NK-92 treated with Interleukin-12 subunit alpha and Interleukin-12 subunit beta, amount 100 ng/mL, for 24 hours (cell line): ENCODE measurements at regions not wholly inside any gene's neighbourhood (a gene's known extent, or its start where the extent isn't known, plus 50 kb on each side); places are given as distances from the start of the nearest gene placed in this dataset.

Experiments used
- DNase-seq: peaks from one replicate; lab custom pipeline; 2025; lab: John Stamatoyannopoulos, UW

DNA sequence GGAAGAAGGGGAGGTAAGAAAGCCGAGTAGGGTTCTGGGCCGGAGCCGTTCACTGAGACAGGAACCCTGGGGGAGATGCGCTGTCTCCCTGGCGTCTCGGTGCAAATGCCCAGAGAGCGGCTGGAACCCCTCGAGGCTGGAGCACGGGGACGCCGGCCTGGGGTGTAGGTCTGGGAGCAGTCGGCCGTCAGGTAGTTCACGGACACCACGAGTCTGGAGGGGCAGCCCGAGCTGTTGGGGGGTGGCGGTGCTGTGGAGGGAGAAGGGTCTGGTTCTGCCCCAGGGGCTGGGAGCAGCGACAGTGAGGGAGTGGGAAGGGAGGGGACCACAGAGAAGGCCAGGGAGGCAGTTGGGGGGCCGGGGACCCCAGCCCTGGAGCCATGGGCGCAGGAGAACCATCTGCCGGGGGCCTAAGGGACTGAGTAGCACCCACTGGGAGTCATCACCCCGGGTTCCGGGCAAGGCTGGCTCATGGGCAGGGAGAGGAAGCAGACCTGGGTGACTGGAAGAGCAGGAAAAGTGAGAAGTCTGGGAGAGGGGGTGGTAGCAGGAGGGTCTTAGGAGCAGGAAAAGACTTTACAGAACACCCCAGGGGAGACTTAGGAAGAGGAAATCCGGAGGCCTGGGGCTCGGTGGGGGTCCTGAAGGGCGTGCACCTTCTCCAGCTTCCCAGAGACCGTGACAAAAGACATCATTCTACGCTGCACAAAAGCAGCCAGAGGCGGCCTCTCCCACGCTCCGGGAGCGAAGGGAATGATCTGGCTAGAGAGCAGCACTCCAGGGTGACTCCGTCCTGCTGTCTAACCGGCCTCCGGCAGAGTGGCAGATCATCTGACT is 173.1 kb upstream of the SOX1 start:
- DNase-seq, result no peak

DNA sequence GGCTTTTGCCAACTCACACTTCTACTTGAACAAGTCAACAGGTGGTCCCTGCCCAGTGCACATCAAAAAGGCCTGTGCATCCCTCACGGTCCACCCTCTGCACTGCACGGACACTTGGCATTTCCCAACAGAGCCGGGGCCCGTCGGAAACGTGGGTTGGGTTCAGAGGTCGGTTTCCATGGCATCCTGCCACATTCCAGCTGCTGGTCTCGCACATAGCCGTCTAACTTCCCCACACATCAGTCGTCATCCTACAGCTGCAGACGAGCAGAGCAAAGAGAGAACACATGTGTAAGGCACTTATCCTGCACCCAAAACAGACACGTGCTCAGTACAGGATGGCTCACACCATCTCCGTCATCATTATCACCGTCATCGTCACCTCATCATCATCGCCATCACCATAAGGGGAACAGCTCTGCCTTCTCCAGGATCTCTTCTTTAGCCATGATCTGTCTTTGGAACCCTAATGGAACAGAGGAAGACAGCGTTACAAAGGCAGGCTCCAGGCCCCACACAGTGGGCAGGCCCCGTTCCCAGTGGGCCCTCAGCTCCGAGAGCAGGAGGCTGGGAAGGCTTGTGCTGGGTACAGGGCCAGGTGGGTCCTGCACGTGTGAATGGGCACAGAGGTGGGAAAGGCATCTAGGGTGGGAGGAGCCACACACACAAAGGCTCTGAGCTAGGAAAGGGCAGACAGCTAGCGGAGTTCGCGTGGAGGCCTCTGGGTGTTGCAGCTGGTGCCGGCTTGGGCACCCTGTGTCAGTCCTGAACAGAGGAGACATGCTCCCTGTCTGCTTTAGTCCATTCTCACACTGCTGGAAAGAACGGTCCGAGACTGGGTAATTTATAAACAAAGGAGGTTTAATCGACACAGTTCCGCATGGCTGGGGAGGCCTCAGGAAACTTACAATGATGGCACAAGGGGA is 170.8 kb upstream of the SOX1 start:
- DNase-seq, result no peak

DNA sequence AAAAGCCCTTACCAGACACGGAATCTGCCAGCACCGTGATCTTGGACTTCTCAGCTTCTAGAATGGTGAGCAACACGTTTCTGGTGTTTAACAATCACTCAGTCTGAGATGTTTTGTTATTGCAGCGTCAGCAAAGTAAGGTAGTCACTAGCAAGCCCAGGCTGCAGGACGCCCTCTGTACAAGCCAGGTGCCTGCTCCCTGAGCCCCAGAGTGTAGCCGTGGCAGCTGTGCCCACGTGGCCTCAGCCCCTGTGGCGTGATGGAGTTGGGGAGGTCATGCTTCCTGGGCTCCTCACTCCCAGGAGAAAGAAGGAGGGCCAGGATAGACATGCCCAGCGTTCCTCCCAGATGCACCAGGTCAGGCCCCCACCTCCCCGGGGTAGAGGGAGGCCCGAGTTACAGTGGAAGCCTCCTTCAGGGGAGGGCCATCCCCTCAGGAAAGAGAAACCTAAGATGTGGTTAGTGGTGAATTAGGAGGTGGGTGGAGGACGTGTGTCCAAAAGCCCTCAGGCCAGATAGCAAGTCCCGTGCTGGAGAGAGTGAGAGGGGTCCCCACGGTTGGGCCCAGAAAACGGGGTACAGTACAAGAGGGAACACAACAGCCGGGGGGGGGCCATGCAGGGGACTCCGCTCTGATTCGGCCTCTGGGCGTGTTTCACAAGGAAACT is 169.6 kb upstream of the SOX1 start:
- DNase-seq, result no peak

DNA sequence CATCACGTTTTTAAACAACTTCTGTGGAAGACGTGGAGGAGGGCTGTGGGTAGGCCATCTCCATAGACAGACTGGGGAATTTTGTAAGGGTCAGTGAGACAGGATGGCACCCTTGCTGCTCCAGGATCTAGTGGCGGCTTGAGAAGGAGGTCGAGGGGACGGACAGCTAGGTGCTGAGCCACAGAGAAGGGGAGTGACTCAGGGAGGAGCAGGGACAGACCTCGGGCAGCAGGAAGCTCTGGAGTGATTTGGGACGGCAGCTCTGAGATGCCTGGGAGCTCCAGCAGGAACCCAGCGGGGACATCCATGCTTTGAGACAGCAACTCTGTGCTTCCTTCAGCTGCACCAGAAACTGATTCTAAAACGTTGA is 169.1 kb upstream of the SOX1 start:
- no peak for DNase-seq

DNA sequence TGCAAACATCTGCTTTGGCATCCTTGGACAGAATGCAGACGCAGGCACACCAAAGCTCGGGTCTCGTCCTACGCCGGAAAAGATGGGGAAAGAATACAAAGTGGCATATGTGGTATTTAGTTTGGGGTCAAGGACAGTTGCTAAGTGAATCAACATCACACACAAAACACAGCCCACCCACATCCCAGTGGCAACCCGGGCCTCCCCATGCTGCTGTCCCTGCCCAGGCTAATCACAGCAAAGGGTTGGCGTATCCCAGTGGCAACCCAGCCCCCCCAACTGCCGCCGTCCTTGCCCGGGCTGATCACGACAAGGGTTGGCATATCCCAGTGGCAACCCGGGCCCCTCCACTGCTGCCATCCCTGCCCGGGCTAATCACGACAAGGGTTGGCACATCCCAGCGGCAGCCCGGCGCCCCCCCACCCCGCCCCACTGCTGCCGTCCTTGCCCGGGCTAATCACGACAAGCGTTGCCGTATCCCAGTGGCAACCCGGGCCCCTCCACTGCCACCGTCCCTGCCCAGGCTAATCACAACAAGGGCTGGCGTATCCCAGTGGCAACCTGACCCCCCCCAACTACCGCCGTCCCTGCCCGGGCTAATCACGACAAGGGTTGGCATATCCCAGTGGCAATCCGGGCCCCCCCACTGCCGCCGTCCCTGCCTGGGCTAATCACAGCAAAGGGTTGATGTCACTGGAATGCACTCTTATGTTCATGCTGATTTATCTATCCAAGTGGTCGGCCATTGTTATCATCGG is 167.8 kb upstream of the SOX1 start:
- no peak for DNase-seq

DNA sequence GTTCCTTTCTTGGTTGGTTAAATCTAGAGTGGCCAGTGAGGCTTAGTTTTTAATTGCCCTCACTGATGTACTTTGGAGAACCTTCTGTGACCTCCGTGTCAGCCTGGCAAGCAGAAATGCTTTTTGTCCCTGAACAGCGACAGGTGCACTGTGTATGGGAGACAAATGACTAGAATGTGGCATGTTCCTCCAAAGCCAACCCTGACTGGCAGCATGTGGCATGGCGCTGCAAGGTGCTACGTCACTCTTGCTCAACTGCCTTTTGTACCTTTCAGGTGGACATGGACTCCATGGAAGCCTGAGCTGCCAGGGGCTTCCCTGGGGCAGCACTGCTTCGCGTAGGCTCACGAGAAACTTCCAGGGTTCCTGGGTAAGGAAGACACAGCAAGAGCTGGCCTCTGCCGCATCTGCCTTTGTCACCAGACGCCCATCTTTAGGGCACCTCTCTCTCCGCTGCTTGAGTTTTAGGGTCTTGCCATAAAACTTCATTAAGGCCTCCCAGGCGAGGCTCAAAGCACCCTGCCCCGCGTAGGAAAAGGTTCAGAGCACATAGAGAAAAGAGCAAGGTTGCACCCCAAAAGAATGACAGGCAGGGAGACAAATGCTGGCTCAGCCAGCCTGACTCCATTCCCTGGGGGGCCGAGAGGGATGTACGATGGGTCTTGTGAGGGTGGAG is 167.1 kb upstream of the SOX1 start:
- no peak for DNase-seq

DNA sequence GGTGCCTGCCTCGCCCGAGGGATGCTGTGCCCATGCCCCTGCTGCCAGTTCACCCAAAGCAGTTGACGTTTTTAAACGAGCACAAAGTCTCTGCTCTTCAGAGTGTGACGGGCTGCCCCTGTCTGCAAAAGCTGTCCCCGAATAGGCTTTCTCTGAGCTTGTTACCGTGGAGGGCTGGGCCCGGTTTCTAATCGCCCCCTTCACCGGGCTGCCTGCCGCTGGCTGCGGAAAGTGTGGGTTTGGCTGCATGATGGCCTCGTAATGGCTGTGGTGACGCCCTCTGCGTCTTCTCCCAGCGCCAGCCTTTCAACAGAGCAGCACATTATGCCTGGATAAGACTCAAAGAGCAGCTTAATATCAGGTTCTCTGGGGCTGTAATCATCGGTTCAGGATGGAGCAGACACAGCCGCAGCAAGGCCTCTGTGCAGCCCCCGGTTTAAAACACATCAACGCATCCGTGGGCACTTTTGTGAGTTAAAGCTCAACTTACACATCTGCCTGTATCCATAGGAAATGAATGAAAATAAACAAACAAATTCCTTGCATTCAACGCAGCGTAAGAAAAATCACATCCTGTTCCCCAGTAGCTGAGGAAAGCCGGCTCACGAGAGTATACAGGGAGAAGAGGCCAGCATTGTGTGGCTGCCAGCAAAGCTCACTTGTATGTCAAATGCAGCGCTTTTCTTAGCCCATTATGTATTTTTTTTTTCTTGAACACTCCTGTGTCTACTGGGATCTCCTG is 166.4 kb upstream of the SOX1 start:
- no peak for DNase-seq

DNA sequence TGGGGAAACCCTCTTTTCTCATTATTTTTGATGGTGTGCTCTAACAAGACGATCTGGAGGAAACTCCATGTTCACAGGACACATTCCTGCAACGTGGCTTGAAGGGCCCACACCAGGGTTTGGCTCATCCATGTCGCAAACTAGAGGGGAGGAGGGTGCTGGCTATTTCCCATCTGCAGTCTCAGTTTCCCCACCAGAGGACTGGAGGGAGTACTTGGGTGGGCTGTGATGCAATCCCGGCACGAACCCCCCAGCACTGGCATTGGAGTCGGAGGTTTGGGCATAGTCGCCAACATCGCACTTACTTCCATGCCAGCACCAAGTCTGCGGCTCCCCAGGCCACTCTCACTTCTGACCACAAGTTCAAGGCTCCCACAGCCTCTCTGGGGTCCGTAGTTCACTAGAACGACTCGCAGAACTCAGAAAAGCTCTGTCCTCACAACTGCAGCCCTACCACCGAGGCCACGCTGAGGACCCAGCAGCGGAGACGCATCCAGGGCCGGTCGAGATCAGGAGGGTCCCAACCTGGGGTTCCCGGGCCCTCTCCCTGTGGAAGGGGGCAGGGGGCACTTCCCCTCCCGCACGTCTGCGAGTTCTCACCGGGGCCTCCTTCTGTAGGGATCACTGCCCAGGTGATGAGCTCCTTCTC is 165.6 kb upstream of the SOX1 start:
- no peak for DNase-seq

DNA sequence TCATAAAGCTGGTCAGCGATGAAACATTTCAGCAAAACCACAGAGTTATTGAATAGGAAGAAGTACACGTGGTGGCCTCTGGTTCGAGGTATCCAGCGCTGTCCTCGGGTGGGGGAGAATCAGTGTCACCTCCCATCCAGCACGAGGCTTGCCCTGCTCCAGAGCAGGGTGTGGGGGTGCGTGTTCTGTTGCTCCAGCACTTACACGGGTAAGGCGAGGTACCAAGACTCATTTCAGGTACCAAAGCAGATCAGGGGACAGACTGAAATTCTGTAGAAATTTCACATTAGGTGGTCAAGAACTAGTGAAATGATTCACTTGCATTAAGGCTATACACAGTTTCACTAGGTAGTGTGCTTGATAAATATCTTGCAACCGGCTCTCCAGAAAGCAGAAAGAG is 164.2 kb upstream of the SOX1 start:
- no peak for DNase-seq

DNA sequence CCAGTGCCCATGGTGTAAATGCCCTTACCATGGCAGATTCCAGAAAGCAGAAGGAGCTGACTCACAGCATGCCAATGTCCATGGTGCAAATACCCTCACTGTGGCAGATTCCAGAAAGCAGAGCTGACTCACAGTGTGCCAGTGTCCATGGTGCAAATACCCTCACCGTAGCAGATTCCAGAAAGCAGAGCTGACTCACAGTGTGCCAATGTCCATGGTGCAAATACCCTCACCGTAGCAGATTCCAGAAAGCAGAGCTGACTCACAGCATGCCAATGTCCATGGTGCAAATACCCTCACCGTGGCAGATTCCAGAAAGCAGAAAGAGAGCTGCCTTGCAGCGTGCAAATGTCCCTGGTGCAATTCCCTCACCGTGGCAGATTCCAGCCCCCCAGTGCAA is 163.8 kb upstream of the SOX1 start:
- DNase-seq, result no peak

DNA sequence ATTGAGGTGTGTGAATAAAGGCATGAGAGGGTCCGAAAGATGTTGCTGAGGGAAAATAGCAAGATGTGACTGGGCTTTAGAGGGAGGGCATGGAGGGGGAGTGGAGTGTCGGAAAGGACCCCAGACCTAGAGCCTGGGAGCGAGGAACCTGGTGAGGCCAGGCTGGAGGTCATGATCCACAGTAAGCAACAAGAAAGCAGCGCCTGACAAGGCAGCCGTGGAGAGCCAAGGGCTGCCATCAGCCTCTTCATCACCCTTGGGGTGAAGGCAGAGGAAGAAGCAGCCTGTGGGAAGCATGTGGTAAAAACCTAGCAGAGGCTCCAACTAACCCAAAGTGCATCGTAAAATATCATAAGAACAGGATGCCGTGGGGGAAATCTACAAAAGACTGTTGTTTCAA is 162.8 kb upstream of the SOX1 start:
- no peak for DNase-seq

DNA sequence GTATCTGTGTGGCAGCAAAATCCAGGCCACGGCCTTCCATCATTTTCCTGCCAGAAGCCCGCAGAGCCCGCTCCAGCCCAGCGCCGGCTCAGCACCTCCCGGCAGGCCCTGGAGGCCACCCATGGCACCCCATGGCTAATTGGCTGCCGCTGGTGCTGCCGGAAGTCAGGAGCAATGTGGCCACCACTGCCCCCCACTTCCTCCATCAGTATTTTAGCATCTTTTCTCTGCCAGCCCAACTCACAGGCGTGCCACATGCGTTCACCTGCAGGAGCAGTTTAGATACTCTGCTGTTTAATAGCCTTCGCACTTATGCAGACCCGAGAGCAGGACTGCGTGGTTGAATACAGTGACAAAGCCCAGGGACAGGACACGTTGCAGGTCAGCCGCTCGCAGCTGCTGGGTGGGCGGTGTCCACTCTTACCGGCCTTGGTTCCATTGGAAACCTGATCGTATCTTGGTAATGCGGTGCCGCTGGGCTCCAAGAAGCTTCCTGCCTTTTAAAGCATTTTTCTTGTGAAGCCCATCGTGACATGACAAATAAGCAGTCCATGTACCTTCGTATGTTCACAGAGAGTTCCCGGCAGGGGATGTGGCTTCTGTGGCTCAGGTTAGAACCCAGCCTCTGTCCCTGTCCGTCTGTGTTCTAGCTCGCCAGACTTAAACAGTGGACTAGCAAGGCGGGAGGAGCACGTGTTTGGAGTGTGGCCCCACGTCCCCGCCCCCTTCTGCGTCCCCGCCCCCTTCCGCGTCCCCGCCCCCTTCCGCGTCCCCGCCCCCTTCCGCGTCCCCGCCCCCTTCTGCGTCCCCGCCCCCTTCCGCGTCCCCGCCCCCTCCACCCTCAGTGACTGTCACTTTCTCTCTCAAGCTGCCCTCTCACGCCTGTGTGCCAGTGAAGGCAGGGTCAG is 162.0 kb upstream of the SOX1 start:
- DNase-seq, result no peak

DNA sequence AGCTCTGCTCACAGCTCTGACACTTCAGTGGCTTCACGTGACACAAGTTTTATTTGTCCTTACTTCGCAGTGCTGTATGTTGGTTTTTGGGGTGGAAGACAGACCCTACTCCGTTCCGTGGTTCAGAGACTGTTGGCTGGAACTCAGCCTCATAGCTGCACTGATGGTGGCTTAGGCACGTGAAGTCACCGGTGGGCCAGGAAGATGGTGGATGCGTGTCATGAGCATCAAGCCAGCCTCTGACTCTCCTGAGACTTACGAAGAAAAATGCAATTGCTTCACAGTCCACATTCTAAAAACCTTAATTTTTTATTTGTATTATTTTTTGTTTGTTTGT is 161.4 kb upstream of the SOX1 start:
- DNase-seq, result no peak

DNA sequence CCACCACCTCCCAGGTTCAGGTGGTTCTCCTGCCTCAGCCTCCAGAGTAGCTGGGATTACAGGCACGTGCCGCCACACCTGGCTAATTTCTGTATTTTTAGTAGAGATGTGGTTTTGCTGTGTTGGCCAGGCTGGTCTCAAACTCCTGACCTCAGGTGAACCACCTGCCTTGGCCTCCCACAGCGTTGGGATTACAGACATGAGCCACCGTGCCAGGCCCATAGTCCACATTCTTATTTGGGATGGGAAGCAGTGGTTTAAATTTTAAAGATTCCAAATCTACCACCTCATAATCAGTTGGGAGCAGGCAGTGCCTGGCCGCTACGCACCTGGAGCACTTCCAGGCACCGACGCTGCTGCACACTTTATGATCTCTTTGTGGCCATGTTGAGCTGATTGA is 160.6 kb upstream of the SOX1 start:
- no peak for DNase-seq

DNA sequence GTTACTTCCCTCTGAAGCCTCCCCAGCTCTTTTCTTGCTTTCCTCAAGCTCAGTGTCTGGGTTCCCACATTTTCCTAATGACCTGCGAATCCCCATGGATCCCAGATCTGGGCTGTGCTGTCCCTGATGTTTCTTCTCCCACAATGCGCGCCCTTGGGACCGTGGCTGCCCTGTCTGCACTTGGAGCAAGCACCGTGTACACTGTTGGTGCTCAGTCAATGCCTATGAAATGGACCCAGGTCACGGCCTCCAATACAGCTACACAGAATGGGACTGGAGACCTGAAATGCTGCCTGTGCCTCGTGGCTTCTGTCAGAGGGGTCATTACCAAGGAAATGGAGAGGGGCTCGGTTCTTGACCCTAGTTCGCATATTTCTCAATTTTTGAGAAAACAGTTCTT is 160.1 kb upstream of the SOX1 start:
- DNase-seq, result no peak

DNA sequence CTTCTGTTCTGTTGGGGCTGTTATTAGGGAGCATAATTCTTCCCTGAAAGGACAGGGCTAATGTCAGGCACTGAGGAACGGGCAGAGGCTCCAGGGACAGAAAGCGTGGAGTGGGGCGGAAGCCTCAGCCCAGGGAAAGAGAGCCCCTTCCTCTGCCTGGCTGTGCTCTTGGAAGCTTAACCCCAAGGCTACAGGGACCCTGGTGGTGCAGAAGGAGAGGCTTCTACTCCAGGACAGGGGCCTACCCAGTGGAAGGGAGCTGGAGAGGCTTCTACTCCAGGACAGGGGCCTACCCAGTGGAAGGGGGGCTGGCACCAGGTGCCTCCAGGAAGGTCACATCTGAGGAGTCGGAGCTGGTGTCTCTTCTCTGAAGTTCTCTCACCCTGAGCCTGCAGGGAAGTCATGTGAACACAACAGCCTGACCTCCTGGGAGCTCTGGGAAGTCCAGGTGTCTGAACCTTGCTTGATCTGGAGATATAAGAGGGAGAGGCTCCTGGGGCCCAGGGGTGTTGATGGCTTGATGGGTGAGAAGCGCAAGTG is 159.5 kb upstream of the SOX1 start:
- no peak for DNase-seq

DNA sequence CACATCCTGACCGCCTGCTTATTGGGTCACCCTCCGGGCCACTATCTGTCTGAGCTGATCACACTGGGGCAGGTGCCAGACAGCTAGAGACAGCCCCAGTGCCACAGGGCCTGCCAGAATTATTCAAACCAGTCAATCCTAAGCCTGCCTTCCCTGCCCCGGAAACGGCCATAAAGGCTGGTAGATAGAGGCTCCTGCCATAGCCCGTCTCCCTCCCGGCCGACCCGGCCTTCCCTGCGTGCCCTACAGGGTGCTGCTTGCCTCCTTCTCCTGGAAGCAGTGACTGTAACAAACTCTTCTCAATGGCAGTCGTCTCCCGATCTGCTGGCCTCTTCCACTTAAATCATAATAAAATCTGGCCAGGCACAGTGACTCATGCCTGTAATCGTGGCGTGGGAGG is 158.6 kb upstream of the SOX1 start:
- DNase-seq, result no peak

DNA sequence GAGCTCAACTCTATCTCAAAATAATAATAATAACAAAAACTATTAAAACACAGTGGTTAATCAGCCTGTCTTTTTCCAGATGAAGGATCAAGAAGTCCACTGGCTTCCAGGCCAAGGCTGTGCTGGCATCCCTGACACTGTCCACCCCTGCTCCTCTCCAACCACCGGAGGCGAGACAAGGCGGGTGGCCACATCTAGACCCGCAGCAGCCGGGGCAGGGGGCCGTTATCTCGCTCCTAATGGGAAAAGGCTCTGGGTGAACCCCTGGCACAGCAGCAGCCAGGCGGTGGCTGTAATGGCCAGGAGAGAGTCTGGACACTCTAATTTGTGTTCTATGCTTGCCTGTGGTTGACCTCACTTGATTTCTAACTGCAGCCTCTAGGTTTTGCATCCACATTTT is 158.0 kb upstream of the SOX1 start:
- DNase-seq, result no peak

DNA sequence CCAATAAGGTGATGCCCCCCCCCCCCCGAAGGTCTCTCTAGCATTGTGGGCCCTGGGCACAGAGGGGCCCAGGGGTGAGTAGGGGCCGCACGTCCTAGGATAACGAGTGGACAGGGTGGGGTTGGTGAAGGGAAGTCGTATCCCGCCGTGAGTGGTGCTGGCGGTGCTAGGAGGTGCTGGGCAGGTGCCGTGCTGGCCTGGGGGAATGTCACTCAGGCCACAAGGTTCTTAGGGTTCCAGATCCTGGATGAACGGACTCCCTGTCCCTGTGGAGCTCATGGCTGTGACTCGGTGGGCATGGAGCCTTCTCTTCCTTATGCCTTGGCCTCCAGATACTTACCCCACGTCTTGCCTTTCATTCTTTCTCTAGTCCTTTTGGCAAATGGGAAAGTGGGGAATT is 157.4 kb upstream of the SOX1 start:
- DNase-seq, result no peak
